WTC11 (cell line): ENCODE measurements at regions not wholly inside any gene's neighbourhood (a gene's known extent, or its start where the extent isn't known, plus 50 kb on each side); places are given as distances from the start of the nearest gene placed in this dataset.

Experiments used
- CBFB ChIP-seq: sonication (generic); formaldehyde crosslinking; IDR thresholded peaks from 2 replicates; pipeline ENCODE4 v1.8.1; 2022; ENCODE audit warnings: mild to moderate bottlenecking, low read depth, missing genetic modification reagents
- GABPB1 ChIP-seq: sonication (generic); formaldehyde crosslinking; IDR thresholded peaks from 2 replicates; pipeline ENCODE4 v1.8.1; 2023; ENCODE audit warnings: mild to moderate bottlenecking, missing genetic modification reagents
- IRF2 ChIP-seq: sonication (generic); formaldehyde crosslinking; IDR thresholded peaks from 2 replicates; pipeline ENCODE4 v1.8.0; 2022; ENCODE audit warnings: low read depth, missing genetic modification reagents, borderline replicate concordance
- KAT7 ChIP-seq: sonication (generic); formaldehyde crosslinking; IDR thresholded peaks from 2 replicates; pipeline ENCODE4 v1.8.1; 2023; ENCODE audit warnings: missing genetic modification reagents, mild to moderate bottlenecking, borderline replicate concordance
- NFE2L1 ChIP-seq: sonication (generic); formaldehyde crosslinking; IDR thresholded peaks from 2 replicates; pipeline ENCODE4 v1.8.1; 2023; ENCODE audit warnings: missing genetic modification reagents
- RELA ChIP-seq: sonication (generic); formaldehyde crosslinking; IDR thresholded peaks from 2 replicates; pipeline ENCODE4 v1.8.1; 2022; ENCODE audit warnings: missing genetic modification reagents, mild to moderate bottlenecking, borderline replicate concordance
- SOX15 ChIP-seq: fragments of 250-450 bp; sonication (Bioruptor Pico); IDR thresholded peaks from 2 replicates; pipeline ENCODE4 v1.9.0; 2021; ENCODE audit warnings: mild to moderate bottlenecking
- TF ChIP-seq, protein P1 (sequence below): fragments of 200-600 bp; IDR thresholded peaks from 2 replicates; pipeline ENCODE4 v1.8.0; 2022; ENCODE audit warnings: antibody characterized with exemption
- TF ChIP-seq, protein P2 (sequence below): sonication (generic); formaldehyde crosslinking; IDR thresholded peaks from 2 replicates; pipeline ENCODE4 v1.8.0; 2022; ENCODE audit warnings: mild to moderate bottlenecking, missing genetic modification reagents
- TF ChIP-seq, protein P3 (sequence below): fragments of 250-450 bp; sonication (Bioruptor Pico); IDR thresholded peaks from 2 replicates; pipeline ENCODE4 v1.9.0; 2021; ENCODE audit warnings: moderate library complexity, mild to moderate bottlenecking, inconsistent platforms, borderline replicate concordance
- TF ChIP-seq, protein P4 (sequence below): sonication (generic); formaldehyde crosslinking; IDR thresholded peaks from 2 replicates; pipeline ENCODE4 v1.8.0; 2023; ENCODE audit warnings: missing genetic modification reagents

DNA sequence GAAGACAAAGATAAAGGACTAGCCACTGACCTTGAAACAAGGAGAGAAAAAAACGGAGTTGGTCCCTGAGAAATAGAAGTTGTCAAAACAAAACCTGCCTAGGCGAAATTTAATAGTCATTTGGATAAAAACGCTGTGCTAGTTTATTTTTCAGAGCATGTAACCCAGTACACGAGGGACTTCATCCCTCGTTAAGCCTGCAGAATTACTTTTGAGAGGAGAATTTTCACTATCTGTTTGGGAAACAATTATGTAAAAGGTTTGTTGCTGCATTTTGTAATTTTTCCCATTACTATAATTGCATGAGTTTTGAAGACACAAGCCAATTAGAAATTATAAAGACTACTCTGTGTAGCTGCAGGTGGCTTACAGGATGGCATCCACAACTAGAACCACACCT lies 71.6 kb upstream of the MAP3K7 start:
- TF ChIP-seq IRF2 (CRISPR knock-in tag) (no peak), RELA (CRISPR knock-in tag) (no peak), SOX15 (no peak), CBFB (CRISPR knock-in tag) (no peak), KAT7 (CRISPR knock-in tag) (no peak), NFE2L1 (no peak), GABPB1 (CRISPR knock-in tag) (no peak)
- TF ChIP-seq, protein P1, sequence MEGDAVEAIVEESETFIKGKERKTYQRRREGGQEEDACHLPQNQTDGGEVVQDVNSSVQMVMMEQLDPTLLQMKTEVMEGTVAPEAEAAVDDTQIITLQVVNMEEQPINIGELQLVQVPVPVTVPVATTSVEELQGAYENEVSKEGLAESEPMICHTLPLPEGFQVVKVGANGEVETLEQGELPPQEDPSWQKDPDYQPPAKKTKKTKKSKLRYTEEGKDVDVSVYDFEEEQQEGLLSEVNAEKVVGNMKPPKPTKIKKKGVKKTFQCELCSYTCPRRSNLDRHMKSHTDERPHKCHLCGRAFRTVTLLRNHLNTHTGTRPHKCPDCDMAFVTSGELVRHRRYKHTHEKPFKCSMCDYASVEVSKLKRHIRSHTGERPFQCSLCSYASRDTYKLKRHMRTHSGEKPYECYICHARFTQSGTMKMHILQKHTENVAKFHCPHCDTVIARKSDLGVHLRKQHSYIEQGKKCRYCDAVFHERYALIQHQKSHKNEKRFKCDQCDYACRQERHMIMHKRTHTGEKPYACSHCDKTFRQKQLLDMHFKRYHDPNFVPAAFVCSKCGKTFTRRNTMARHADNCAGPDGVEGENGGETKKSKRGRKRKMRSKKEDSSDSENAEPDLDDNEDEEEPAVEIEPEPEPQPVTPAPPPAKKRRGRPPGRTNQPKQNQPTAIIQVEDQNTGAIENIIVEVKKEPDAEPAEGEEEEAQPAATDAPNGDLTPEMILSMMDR: no peak
- TF ChIP-seq, protein P2, sequence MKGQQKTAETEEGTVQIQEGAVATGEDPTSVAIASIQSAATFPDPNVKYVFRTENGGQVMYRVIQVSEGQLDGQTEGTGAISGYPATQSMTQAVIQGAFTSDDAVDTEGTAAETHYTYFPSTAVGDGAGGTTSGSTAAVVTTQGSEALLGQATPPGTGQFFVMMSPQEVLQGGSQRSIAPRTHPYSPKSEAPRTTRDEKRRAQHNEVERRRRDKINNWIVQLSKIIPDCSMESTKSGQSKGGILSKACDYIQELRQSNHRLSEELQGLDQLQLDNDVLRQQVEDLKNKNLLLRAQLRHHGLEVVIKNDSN (CRISPR knock-in tag): no peak
- TF ChIP-seq, protein P3, sequence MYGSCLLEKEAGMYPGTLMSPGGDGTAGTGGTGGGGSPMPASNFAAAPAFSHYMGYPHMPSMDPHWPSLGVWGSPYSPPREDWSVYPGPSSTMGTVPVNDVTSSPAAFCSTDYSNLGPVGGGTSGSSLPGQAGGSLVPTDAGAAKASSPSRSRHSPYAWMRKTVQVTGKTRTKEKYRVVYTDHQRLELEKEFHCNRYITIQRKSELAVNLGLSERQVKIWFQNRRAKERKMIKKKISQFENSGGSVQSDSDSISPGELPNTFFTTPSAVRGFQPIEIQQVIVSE (CRISPR knock-in tag): no peak
- TF ChIP-seq, protein P4, sequence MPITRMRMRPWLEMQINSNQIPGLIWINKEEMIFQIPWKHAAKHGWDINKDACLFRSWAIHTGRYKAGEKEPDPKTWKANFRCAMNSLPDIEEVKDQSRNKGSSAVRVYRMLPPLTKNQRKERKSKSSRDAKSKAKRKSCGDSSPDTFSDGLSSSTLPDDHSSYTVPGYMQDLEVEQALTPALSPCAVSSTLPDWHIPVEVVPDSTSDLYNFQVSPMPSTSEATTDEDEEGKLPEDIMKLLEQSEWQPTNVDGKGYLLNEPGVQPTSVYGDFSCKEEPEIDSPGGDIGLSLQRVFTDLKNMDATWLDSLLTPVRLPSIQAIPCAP (CRISPR knock-in tag): no peak
